ENCODE measurements at regions not wholly inside any gene's neighbourhood (a gene's known extent, or its start where the extent isn't known, plus 50 kb on each side); places are given as distances from the start of the nearest gene placed in this dataset.

DNA sequence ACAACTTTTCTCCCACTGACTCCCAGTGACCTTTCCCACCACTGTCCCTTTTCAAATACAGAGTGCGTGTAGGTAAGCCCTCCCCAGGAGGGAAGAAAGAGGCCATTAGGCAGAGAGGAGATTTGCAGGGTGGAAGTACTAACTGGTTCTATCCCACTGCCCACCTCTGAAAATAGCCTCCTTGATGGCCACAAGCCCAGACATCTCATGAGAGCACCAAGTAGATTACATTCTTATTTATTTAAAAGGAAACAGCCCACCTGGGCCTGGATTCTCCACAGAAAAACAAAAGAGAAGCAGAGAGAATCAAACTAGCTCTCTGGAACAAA is 445.3 kb downstream of the FOXO1 start:
- DNase-seq (ENCODE audit: low spot score): no peak
- ChIA-PET POLR2A (ENCODE audit: low non-redundant PET) (no interaction called here), CTCF (interaction anchor here (0.6 kb wide), 1 partner anchor 288 kb away, joined by 4 read pairs; no protein-coding TSS in a partner anchor)
- peak overlapping the region; percentile 4; the same call in 1 of the 2 replicates for H3K27ac ChIP-seq
- TF ChIP-seq, protein P1, sequence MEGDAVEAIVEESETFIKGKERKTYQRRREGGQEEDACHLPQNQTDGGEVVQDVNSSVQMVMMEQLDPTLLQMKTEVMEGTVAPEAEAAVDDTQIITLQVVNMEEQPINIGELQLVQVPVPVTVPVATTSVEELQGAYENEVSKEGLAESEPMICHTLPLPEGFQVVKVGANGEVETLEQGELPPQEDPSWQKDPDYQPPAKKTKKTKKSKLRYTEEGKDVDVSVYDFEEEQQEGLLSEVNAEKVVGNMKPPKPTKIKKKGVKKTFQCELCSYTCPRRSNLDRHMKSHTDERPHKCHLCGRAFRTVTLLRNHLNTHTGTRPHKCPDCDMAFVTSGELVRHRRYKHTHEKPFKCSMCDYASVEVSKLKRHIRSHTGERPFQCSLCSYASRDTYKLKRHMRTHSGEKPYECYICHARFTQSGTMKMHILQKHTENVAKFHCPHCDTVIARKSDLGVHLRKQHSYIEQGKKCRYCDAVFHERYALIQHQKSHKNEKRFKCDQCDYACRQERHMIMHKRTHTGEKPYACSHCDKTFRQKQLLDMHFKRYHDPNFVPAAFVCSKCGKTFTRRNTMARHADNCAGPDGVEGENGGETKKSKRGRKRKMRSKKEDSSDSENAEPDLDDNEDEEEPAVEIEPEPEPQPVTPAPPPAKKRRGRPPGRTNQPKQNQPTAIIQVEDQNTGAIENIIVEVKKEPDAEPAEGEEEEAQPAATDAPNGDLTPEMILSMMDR (conservative IDR thresholded peaks at IDR 0.05; ENCODE audit: low read depth): no peak

DNA sequence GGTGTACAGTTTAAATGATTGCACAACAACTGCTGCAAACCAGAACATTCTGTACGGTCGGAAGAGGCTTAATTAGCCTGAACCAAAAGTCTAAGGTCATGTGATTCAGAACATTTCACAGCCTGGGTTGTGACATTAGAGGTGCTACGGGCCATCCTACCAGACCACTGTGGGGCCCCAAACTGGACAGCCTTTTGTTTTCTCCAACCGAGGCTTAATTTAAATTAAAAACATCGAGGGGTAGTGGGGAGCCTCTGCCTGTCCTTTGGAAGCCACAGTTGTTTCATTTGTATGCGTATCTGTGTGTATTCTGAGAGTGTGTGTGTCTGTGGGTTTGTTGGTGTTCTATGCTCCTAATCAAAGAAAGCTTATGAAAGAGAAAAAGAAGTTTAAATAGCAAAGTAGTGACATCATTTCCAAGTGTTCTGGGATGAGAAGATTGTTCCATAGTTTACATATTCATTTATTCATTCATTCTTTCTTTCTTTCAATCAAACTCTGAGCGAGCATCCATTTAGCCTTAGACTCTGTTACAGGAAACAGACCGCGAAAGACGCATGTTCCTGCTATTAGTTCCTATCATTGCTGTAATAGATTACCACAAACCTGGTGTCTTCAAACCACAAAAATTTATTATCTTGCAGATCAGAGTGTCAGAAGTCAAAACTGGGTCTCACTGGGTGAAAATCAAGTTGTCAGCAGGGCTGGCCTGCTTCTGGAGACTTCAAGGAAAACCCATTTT is 444.8 kb downstream of the FOXO1 start:
- H3K27ac ChIP-seq: no peak overlapping the region

DNA sequence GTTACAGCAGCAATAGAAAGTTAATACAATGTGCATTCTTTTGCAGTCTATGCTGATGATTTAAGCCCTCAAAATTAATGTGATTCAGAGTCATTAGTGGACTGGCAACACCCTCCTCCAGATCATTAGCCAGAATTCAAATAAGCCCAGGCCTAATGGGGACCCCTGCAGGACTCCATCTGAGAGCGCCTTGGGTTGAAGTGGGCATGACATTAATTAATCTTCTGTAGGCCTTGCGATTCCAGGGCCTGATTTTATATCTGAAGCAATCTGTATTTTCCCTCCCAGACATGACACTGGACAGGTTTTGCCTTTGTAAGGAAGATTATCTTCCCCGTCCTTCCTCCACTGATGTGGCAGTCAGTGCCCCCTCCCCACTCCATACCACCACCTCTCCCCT is 442.9 kb downstream of the FOXO1 start:
- no peak overlapping the region for H3K27ac ChIP-seq
- CTCF ChIA-PET: no interaction called here
- no peak for DNase-seq (ENCODE audit: low spot score)
- POLR2A ChIA-PET (ENCODE audit: low non-redundant PET): no interaction called here
- TF ChIP-seq, protein P1 (conservative IDR thresholded peaks at IDR 0.05; ENCODE audit: low read depth): no peak

More for the DNA sequence above, 444.8 kb downstream of the FOXO1 start:
- DNase-seq (ENCODE audit: low spot score): no peak
- CTCF ChIA-PET: interaction anchor here (0.6 kb wide), 1 partner anchor 287 kb away, joined by 4 read pairs; no protein-coding TSS in a partner anchor
- TF ChIP-seq, protein P1 (conservative IDR thresholded peaks at IDR 0.05; ENCODE audit: low read depth): no peak
- POLR2A ChIA-PET (ENCODE audit: low non-redundant PET): no interaction called here

DNA sequence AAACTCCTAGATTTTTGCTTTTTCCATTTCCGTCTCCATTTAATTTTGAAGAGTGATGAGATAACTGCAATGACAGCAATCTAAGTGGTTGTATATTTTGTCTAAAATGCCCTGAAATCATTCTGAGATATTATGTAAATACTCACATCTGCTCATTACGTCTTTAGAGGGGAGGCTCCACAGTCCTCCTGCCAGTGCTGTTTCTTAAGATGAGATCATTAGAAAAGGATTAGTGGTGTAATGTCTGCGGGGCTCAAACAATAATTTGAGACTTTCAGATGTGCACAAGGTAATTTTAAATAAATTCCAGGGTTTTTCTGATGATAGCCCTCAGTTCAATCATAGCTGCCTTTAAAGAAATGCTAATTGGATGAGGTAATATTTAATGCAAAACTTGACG is 437.9 kb downstream of the FOXO1 start:
- H3K27ac ChIP-seq: no peak overlapping the region
- no peak for DNase-seq (ENCODE audit: low spot score)
- ChIA-PET CTCF (interaction anchor here (0.6 kb wide), 2 partner anchors 90 to 385 kb away, joined by 3 to 4 read pairs; no protein-coding TSS in a partner anchor), POLR2A (ENCODE audit: low non-redundant PET) (no interaction called here)
- TF ChIP-seq, protein P1 (conservative IDR thresholded peaks at IDR 0.05; ENCODE audit: low read depth): no peak

DNA sequence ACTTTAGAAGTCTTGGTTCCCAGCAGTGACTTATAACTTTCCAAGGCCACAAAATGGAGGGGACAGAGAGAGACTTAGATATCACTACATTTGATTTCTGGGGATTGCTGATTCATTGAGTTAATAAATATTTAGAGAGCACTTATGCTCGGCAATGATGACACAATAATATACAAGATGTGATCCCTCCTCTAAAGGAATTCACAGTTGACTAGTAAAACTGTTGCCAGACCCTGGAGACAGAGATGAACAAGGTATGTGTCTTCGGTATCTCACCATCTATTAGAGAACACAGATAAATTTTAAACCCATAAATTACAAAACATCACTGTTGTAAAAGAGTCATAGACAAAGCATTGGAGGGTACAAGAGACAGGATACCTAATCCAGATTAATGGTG is 437.5 kb downstream of the FOXO1 start:
- H3K27ac ChIP-seq: no peak overlapping the region
- TF ChIP-seq, protein P1 (conservative IDR thresholded peaks at IDR 0.05; ENCODE audit: low read depth): no peak
- DNase-seq (ENCODE audit: low spot score): no peak
- ChIA-PET CTCF (interaction anchor here (0.6 kb wide), 1 partner anchor 91 kb away, joined by 3 read pairs; no protein-coding TSS in a partner anchor), POLR2A (ENCODE audit: low non-redundant PET) (no interaction called here)

DNA sequence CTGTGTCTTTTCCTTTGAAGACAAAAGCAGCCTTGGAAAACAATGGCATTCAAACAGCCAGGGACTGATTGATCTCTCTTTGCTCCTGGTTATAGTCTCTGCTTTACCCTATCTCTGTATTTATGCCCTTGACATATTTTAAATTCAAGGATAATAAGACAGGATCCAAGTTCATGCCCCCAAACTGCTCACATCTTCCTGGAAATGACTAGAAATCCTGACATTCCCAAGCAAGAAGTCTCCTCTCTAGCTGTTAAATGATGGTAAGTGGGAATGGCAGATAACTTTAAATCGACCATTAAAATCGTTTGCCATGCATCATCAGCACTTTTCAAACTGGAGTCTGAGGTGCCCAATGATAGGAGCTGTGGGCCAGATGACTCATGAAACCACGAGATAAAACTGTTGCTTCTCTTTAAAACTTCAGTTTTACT is 435.6 kb downstream of the FOXO1 start:
- ChIA-PET POLR2A (ENCODE audit: low non-redundant PET) (no interaction called here), CTCF (no interaction called here)
- no peak for DNase-seq (ENCODE audit: low spot score)
- no peak overlapping the region for H3K27ac ChIP-seq
- TF ChIP-seq, protein P1 (conservative IDR thresholded peaks at IDR 0.05; ENCODE audit: low read depth): no peak

Data from RWPE1 (cell line).